ENCODE measurements at regions not wholly inside any gene's neighbourhood (a gene's known extent, or its start where the extent isn't known, plus 50 kb on each side); places are given as distances from the start of the nearest gene placed in this dataset.

DNA sequence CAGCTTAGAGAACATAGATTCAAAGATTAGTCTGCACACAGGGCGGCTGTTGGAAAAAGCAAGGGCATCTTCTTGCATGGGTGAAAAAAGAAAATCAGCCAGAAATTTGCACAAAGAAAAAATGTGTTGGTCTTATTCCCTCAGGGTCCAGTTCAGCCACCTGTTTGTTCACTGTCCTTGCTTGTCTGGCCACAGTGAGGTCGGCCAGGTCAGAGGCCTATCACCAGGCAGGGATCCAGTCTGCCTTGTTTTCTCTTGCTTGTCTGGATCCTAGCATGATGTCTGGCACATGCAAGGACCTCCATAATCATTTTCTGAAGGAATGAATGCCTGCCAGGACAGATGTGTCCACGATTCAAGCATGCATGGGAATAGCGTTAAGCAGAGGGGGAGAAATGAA is 359.1 kb upstream of the TBX3 start:
- intact Hi-C loops (cut with micrococcal nuclease) = no loop called here

- intact Hi-C loops (cut with micrococcal nuclease) = no loop called here
Observed at GRCh38 chr12:115042341-115042740, 358.4 kb upstream of the TBX3 start.

- intact Hi-C loops (cut with micrococcal nuclease) = no loop called here
Observed at GRCh38 chr12:115037830-115038229, 353.9 kb upstream of the TBX3 start.

- intact Hi-C loops (cut with micrococcal nuclease) = no loop called here
Observed at GRCh38 chr12:115035535-115036107, 351.6 kb upstream of the TBX3 start.

DNA sequence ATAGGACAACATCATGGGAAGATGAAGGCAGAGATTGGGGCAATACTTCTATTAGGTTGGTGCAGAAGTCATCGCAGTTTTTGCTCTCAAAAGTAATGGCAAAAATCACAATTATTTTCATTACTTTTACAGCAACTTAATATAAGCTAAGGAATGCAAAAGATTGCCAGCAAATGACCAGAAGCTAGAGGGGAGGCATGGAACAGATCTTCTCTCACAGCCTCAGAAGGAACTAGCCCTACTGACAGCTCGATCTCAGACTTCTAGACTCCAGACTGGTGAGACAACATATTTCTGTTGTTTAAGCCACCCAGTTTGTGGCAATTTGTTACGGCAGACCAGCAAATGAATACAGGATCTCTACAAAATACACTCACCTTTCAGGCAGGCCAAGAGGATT is 348.5 kb upstream of the TBX3 start:
- intact Hi-C loops (cut with micrococcal nuclease) = no loop called here

DNA sequence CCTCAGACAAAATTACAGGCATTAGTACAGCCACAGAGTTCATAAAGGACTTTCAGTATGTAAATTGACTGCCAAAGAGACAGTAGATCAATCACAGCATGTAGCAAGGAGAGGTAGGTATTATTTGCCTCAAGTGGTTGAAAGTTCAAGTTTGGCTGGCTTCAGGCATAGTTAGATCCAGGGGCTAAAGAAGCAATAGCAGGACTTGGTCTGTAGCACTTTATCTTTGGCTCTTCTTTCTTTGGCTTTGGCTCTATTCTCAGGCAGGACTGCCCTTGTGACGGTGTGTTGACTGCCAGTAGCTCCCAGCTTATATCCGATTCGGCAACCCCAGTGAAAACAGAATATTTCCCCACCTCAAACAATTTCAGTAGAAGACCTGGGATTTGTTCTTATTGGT is 346.0 kb upstream of the TBX3 start:
- intact Hi-C loops (cut with micrococcal nuclease) = no loop called here

- intact Hi-C loops (cut with micrococcal nuclease) = no loop called here
Observed at GRCh38 chr12:115024531-115024930, 340.6 kb upstream of the TBX3 start.

DNA sequence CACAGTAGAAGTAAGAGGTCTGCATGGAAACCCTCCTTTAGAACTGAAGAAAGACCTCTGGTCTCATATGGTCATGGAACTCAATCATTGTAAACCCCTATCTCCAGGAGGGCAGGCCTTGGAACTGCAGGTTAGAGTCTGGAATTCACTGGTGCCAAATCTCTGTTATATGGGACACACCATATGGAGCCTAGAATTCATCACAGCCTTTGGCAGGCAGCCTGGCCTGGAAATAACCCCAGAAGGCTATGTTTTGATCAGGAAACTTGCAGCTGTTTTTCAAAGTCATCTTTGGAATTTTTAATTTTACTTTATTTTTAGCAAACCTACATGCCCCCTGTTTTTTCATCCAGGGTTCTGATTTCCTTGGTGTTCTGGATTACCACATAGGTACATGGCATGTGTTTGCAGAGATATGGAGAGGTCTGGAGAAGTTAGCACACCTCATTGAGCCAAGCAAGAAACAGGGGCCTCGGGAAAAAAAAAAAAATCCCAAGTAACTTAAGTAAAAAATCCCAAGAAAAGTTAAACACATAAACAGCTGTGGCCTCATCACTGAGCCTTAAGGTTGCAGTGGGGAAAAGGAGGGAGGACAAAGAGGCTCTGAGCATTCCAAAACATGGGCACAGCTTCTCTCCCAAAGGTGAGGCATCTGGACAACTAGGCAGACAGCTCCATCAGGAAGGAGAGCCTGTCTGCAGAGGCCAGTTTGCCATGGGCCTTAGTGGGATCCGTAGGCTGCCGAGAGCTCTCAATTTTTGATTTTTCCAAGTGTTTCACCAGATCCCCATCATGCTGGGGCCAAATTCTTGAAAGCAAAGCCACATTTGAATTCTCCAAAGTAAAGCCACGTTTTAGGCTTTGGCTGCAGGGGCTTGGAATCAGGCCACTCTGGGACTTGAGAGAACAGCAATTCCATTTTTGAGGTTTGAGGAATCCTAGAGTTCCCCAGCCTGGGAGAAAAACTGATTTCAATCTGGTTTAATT is 339.6 kb upstream of the TBX3 start:
- intact Hi-C loops (cut with micrococcal nuclease) = no loop called here

- intact Hi-C loops (cut with micrococcal nuclease) = no loop called here
Observed at GRCh38 chr12:115020091-115020490, 336.1 kb upstream of the TBX3 start.

GRCh38 chr12:115017346-115017745 is 333.4 kb upstream of the TBX3 start:
- intact Hi-C loops (cut with micrococcal nuclease) = no loop called here

DNA sequence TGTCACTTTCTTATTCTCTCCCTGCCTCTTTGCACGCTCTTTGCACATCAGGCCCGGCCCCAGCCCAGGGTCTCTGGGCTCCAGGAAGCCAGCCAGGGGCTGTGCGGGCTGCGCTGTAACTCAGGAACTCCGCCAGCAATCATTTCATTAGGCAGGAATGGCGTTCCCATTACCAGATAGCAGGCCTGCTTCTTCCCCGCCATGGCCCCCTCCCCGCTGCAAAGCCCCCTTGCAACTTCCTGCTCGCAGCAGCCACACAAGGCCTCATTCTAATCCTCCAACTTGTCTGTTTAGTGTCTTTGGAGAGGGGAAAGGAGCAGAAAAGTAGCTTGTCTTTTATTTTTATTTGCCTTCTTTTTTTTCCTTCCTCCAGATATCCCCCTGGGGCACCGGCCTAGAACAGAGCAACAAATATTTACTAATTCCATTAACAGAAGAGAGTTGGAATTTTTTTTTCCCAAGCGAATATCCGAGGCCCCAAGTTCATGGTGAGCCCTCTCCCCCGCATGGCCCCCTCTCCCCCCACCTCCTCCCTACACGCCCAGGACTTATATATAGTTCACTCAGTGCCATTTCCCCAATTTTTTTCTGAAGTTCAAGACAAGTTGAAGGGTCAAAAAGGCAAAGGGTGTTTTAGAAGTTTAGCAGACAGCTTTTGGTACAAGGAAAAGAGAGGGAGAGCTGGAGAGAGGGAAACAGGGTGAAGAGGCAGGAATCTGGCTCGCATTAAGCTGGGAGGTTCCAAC is 329.4 kb upstream of the TBX3 start:
- intact Hi-C loops (cut with micrococcal nuclease) = no loop called here

GRCh38 chr12:115012861-115013235 is 328.9 kb upstream of the TBX3 start:
- intact Hi-C loops (cut with micrococcal nuclease) = no loop called here

GRCh38 chr12:115011703-115012102 is 327.7 kb upstream of the TBX3 start:
- intact Hi-C loops (cut with micrococcal nuclease) = no loop called here

DNA sequence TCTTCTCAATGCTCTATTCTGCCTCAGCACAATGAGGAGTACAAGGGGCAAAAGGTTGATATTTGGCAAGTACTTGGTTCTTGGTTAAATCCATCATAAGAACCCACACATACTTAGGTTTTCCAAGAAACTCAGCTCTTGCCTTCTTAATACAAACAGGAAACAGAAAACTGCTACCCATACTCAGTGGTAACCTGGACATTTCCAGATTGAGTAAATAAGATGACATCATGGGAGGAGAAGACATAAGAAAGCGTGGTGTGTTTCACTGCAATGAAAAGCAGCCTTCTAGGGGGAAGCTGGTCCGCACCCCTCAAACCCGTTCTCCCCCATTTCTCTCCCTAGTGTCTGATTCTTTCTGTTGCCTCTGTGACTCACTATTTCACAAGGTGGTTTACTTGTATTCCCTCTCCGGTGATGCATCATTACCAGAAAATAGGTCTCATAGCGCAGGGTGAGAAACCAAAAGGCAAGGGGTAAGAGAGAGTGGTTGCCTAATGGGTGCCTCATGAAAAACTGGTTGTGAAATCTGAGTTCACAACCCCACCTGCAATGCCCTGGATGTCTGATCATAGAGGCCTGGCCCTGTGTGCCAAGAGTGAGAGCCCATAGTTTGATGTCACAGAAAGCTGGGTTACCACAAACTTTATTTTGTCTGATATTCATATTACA is 326.5 kb upstream of the TBX3 start:
- intact Hi-C loops (cut with micrococcal nuclease) = no loop called here

GRCh38 chr12:115008929-115009328 is 325.0 kb upstream of the TBX3 start:
- intact Hi-C loops (cut with micrococcal nuclease) = no loop called here

DNA sequence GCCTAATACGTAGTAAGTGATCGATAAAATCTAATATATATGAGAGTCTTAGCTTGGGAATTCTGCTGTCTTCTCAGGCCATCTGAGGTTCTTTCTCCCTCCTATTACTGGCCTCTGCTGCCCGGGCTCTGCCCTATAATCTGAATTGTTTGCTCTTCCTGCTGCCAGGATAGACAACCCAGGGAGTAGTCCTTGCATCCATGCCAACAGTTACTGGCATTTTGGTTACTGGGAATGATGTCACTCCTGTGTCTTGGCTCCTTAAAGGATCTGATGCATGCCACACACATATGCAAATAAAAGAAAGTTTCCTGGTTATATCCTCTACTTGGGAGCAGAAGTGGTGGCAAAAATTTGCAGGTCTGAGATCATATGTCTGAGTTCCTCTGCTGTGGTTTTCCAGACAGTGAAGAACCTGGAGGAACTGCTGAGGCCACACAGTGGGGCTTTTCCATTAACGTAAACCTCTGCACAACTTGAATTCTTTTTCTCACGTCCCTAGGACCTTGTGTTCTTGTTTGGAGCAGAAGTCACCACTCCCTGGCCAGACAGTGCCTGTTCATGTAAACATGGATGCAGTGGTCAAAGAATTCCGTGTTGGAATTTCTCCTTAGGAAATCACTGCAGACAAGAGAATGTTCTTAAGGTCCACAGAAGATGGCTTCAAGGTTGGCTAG is 320.6 kb upstream of the TBX3 start:
- intact Hi-C loops (cut with micrococcal nuclease) = no loop called here

- intact Hi-C loops (cut with micrococcal nuclease) = no loop called here
Observed at GRCh38 chr12:115002434-115002833, 318.5 kb upstream of the TBX3 start.

DNA sequence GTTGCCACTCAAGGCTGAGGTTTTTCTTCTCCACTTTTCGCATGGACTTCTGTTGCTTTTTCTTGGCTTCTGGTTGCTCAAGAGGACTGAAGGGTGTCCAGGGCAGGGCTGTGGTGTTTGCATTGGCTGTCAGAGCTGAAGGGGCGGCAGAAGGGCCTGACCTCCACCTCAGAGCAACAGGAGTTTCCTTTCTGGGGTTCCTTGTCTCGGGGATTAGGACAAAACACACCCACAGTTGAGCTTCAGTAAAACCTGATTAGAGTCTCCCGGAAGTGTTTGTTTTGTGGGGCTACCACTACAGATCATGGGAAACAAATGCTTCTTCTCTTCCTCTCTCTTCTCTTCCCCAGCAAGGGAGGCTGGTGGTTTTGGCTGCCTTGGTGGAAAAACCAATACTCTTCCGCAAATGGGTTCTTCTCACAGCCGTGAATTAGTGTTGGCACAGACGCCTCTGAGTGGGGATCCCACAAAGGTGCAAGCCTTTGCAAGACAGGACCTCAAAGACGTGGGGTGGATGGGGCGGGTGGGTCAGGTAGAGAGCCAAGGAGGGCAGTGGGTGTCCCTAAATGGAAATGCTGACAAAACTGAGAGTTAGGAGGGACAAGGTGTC is 317.7 kb upstream of the TBX3 start:
- intact Hi-C loops (cut with micrococcal nuclease) = no loop called here

DNA sequence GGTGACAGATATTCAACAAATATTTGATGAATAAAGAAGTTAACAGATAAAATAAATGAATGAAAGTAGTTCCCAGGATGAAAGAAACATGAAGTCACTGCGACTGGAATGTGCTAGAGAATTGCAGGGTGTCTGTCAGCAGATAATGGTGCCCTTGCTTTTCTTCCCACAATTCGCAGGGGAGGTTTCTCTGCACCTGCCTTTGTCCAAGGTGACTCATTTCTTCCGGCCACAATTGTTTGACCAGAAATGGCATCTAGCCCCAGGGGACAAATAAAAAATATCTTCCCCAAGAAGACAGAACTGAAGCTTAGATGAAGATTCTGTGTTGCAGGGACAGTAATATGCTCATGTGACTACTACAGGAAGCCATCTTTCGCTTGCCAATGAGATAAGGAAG is 316.1 kb upstream of the TBX3 start:
- intact Hi-C loops (cut with micrococcal nuclease) = no loop called here

- intact Hi-C loops (cut with micrococcal nuclease) = no loop called here
Observed at GRCh38 chr12:114998750-114999128, 314.8 kb upstream of the TBX3 start.

Measured in T-helper 1 cell treated with Interleukin-12 subunit alpha and Interleukin-12 subunit beta and Interleukin-4 antibody, amounts not matched to agents 30 ng/mL and 1 ng/mL, for 36 hours (primary cell).